DMS53 treated with DMSO at 0.1 percent for 48 hours (cell line): ENCODE measurements at regions not wholly inside any gene's neighbourhood (a gene's known extent, or its start where the extent isn't known, plus 50 kb on each side); places are given as distances from the start of the nearest gene placed in this dataset.

Source experiments
- DNase-seq: peaks from one replicate; lab custom pipeline; 2025; ENCODE audit not compliant: unreplicated experiment; lab: John Stamatoyannopoulos, UW

DNA sequence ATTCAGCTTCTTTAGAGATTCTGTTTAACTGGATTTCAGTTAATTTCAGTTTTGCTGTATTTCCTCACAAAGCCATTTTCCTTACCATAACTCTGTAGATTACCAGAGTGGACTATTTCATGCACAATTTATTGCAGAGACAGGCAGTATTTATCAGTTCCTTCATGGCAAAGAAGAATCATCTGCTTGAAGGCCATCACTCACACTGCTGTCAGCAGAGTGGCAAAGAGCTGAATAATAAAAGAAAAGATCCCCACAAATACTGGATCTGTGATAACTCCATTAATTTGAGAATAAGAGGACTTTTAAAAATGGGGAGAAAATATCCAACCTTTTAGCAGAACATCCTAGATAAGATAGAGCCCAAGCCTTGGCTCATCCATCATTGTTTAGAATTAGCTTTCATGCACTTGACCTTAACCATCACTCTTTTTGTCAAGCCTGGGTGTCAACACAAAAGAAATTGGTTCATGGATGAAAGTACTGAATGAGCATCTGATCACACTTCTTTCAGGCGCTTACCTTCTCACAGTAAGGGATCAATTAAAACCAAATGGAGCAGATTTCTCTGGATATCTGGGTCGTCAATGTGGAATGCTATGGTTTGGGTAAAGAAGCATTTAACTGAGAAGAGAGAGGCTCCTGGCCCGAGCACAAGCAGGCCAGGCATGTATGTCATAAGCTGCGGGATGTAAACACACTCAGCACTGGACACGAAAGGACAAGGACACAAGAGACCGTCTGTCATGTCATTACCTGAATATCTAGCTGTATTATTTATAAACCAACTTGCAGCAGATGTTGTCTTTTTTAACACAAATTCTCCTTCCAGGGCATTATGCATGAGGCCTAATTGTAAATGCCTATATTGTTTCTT lies 376.2 kb downstream of the ZNF521 start:
- no peak for DNase-seq

DNA sequence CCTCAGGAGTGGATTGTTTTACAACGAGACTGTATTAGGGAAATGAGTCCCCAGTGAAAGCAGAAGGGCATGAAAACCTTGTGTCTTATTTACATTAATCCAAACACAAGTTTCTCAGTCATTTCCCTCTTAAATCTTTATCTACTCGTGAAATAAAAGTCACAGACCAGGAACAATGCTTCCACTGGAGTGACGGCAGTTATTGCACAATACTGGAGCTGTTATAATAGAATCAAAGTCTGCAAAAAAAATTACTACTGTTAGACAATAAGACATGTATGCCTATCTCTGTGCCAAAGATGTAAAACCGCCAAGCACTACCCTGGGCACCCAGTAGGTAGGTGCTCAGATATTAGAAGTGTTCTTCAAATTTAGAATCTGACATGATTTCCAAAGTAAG lies 375.5 kb downstream of the ZNF521 start:
- DNase-seq, result no peak

DNA sequence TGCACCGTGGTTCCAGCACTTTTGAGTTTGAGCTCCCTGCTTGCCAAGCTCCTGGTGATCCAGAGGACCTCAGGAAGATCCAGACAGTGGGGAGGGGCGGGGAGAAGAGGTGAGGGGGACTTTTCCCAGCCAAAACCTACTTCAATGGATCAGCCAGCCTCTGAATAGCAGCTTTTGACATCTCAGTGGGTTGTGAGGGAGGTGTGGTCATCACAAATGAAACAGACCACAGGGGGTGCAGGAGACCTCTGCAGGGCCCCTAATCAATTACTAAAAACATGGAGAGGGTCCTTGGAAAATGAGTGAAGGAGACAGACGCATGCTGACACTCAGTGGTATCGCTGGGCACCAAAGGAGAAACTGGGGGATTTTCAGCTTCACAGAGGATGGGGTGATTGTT lies 372.7 kb downstream of the ZNF521 start:
- no peak for DNase-seq

DNA sequence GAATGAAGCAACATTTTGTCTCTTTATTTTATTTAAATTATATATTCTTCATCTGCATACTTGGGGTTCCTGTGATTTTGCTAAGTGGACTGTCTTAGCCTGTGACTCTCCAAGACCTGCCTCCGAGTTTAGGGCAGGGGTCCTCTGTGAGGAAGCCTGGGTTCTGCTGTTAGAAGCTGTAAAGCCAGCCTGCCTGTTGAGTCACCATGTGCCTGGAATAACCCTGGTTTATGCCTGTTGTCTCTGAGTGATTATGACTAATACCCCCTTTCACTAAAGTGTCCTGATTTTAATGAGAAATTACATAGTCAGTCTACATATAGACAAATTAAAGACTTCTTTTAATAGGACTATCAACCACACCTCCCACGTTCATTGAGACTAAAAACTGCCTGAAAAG lies 369.1 kb downstream of the ZNF521 start:
- no peak for DNase-seq

DNA sequence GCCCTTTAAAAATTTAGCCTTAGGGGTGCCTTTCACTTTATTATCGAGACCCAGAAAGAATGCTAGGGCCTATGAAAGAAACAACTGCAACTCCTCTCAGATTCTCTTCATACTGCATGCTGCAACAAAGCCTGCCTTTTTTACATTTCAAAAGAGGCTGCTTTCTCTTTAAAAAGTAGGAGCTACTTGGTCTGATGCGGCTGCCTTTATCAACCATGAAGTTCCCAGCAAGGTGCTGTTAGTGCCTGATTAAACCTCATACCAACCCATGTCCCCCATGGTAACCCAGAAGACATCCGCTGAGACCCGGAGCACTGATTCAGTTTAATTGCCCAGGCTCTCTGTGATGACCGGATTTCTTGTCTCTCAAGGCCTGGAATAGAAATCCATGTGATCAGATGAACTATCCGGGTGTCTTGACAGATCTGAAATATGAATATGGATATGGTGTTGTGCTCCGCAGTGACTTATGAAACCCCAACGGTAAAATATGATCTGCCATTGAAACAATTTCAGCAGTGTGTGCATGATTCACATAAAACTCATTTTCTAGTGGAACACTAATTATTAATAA lies 368.3 kb downstream of the ZNF521 start:
- DNase-seq, result no peak

DNA sequence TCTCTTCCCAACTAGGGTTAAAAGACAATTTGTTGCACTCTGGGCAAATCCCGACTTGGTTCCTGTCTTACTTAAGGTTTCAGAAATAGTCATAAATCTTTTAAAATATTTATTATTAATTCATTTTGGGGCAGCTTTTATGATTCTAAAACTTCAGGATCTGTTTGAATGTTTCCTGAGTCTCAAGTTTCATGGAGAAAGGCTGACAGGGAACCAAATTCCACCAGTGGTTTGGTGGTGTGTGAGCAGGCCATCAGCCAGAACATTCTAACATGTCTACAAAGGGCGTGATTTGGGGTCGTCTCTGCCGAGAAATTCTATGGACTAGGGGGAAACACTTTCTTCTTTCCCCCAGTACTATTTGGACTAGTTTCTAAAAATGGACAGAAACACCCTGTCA lies 366.4 kb downstream of the ZNF521 start:
- DNase-seq, result no peak

DNA sequence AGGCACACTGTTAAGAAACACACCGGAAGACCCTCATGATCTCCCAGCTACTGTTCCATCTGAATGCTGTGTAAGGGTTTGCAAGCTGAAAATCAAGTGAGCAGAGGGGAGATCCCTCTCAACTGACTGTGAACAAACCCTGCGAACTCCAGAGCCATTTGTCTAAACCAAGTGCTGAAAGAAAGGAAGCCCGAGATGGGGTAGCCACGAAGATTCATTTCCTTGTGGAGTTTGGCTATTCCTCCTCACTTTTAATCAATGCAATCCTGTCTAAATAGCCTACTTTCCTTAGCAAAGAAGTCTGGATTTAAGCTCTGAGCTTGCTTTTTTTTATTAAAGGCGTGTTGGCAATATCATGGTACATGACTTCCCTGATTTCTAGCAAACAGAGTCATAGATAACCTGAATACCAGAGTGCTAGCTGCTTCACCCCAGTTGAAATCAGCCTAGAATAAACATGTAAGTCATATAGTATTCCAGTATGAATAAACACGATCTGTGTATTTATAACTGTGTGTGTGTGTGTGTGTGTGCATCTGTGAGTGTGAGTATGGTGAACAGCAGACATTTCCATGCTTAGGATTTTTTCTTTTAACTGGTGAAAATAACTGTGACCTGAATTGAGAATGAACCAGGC lies 365.2 kb downstream of the ZNF521 start:
- DNase-seq, result no peak

DNA sequence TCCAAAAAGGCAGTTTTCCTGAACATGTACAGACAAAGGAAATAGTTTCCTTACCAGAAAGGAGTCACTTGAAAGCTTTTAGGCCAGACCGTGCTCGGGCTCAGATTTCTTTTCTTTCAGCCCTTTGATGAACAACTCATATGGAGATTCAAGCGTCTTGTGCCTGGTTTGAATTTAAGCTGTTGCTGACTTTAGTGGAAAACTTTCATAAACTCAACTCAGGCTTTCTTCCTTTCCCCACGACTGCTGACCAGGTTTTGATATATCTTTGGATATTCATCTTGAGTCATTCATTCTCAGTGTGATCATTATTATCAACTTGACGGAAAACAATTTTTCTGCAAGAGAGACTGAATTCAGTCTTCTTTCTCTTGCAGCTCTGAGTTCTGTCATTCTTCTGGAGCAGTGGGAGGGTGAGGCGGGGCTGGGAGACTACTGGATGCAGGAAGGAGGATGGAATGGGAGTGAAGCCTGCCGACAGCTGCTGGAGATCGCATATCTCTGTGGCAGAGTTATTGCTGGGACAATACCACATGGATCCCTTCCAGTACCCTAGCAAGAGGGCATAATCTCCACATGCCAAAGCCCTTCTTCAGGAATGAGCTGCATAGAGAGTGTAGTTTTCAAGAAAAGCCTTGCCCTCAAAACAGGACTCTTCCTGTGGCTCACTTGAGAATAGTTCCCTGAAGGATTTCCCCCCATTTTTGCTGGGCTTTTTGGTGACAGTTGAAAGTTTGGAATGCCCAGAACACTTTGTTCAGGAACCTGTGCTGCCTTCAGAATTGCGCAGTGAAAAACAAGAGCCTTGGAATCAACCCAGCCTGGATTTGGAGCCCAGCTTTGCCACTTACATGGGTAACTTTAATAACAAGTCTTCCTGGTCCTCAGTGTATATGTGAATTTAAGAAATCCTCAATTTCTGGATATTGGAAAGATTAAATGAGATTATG lies 364.4 kb downstream of the ZNF521 start:
- no peak for DNase-seq

DNA sequence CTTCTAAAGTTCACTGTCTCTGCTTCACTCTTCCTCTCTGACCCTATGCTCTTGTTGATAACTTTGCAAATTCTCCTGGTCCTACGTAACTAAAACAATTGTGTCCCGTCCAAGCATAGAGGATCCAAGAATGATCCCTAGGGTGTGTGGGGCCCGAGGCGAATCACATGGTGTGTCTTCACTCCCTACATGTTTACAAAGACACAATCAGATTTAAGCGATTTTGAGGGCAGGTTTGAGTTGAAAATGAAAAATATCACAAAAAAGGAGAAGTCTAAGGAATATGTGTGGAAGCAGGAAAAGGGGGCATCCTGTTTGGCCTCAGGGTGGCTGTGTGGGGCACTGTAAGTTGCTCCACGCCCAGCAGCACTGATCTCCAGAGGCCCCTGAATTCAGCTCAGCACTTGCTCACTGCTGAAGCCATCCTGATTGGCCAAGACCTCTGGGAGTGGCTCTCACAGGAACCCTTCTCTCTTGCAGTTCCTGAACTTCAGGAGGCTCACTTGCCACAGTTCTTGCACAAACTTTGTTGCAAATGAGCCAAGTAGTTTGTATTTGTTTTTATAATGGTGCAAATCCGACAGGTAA lies 363.6 kb downstream of the ZNF521 start:
- no peak for DNase-seq

DNA sequence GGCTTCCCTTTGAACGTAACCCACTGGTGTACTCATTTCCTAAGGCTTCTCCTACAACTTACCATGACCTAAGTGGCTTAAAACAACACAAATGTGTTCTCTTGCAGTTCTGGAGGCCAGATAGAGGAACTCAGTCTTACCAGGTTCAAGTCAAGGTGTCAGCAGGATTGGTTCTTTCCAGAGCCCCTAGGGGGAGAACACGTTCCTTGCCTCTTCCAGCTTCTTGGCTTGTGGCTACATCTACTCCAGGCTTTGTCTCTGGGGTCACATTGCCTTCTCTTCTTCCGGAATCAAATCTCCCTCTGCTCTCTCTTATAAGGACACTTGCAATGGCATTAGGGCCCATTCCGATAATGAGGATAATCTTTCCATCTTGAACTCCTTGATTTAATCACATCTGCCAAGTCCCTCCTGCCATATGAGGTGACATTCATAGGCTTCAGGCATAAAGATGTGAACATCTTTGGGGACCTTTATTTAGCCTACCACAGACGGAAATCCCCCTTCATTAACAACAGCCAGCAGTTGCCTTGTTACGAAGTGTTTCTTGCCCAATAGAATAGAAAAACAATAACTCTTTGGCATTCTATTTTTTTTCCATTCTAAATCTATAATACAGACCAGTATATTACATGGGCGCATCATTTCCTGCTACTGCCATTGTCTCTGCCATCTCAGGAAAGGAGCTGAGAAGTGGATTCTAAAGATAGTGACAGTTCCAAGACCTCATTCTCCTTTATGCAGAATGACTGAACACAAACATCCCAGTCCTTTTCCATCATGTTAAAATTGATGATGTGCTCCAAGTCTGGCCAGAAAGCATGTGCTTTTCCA lies 362.0 kb downstream of the ZNF521 start:
- no peak for DNase-seq

DNA sequence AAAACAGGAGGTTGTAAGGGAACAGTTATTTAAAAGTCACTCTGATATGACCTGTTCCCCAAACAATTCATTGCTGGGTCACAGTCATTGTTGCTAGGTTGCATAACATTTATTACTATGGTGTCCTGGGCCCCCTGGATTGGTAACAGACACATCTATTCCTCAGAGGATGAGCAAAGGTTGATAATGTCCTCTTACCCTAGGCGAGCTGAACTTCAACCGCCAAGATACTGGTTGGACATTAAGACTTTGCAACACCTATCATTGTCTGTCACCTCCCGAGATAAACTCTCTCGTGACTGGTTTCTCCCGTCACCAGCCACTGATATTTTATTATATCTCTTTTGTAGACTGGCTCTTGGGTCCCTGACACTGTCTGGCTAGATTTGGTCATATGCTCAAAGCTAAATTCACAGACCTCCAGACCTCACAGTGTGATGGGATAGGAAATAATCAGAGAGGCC lies 361.3 kb downstream of the ZNF521 start:
- no peak for DNase-seq

DNA sequence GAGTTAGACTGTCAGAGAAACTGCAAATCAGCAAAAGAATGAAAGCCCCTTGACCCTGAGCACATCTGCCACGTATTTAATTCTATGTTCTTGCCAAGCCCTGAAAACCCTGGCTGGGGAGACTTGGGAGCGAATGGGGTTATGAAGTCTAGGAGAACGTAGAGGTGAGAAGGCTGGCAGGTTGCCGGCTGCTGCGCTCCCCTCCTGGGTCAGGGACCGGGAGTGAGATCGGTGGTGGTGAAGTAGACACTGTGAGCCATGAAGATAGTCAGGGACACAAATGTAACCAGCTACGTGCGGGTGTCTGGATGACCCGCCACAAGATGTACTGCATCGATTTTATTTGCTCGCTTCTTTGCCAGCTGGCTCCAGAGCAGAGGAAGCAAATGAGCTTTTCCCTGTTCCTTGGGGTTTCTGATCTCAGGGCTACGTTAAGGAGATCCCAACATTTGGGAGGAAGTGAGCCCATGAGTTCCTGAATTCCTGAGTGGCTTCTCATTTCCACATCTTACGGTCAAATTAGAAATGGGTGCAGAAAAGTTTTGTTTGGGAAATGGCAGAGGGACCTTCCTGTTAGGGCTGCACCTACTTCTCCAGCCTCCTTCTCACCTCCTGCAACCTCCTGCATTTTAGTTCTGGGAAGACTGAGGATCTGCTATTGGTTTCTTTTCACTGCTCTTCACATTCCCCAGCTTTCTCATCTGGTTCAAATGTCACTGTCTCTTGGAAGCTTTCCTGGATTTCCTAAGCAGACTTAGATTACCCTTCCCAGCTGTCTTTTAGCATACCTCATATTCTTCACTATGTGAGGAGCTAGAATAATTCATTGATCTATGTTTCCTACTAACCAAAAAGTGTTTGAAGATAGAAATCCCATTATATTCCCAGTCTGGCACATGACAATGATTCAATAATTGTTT lies 360.6 kb downstream of the ZNF521 start:
- no peak for DNase-seq

DNA sequence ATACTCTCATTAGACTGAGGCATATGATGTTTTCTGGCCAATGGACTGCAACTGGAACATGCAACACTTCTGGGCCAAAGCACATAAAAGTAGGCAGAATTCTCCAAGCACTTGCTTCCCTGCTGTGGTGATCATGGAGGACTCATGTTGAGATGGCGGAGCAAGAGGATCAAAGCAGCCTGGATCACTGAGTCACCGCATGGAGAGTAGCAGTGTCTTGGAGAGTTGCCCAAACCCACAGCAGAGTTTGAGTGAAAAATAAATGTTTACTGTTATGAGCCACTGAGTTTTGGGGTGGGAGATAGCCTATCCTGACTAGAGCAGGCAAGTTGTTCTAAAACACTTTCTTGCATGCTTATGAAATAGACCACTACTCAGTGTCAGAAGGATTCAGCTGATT lies 359.5 kb downstream of the ZNF521 start:
- no peak for DNase-seq

DNA sequence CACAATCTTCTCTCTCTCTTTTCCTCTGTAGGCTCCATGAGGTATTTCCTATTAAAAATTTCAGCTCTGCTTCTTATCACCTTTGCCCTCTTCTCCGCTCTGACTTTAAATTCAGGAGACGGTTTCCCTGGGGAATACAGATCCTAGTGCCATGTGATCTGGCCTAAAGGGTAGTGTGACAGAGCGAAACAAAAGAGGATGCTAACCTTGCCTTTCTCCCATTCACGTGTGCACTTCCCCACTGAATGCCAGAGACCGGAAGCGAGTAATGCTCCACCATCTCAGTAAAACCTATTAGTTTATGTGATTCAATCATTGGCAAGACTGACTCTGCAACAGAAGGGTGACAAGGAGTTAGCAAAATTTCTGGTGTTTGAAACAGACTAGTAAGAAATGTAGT lies 358.3 kb downstream of the ZNF521 start:
- no peak for DNase-seq

DNA sequence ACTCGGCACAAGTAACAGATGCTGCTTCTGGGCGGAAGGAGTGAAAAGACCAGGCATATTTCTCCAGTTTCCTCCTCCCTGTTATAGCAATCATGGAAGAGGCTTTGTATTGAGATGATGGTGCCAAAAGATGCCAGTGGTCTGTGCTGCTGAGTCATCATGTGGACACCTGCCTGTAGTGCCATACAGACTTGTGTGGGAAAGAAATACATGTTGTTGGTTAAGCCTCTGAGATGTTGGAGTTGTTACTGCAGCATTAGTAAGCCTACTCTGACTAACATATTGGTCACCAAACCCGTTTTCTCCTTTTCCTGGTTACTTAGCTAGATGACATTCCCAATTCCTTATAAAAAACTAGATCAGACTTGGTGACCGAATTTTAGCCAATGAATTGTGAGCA lies 356.9 kb downstream of the ZNF521 start:
- DNase-seq, result no peak

DNA sequence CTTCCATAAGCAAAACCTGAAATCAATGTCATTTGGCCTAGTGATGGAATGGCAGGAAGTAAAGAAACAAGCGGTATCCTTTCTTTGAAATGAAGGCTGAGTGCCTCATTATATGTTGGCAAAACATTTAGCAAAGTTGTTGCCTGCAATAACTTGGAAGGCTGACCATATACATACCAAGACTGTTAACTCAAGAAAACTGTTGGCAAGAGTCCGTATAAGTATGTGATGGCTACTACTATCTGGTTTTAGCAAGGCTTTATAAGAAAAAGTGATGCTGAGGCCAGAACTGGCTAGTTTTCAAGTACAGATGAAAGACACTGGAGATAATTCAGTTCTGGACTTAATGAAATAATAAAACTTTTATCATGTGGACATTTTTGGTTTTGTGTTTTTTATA lies 356.2 kb downstream of the ZNF521 start:
- no peak for DNase-seq

DNA sequence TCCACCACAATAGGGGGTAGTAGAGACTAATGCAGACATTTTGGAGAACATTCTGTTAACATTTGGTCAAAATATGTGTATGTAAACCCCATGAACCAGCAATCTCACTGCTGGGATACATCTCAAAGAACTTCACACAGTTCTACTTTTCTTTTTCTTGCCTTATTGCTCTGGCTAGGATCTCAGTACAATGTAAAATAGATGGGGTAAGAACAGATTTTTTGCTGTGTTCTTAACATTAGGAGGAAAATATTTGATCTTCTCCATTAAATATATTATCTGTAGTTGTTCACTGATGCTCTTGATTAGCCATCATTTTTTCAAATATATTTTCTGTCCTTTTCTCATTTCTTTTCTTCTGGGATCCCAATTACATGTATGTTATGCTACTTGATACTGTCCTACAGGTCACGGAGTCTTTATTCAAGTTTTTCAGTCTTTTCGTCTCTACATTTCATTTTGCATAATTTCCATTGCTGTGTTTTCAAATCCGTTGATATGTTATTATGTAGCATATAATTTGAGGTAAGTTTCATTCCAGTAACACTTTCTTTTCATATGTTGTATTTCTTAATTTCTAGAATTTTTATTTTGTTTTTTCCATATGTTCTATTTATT lies 352.2 kb downstream of the ZNF521 start:
- DNase-seq, result no peak

DNA sequence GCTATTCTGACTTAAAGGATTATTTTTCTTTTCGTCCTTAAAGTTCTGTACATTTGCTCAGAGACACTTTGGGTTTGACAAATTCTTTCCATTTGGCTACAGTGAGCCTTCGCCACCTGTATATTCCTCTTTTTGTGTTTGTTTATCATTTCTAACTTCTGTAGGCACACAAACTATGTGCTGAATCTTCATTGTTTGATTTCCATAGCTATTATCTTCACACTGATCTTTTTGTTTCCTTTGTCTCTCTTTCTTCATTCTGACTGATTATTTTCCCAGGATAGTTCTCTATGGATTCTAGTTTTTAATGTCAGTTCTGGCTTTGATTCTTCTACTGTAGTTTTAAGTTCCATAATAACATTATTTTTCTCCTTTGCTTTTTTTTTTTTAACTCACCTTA lies 350.2 kb downstream of the ZNF521 start:
- no peak for DNase-seq
